Neural progenitor cell (in vitro differentiated cells): ENCODE measurements at regions not wholly inside any gene's neighbourhood (a gene's known extent, or its start where the extent isn't known, plus 50 kb on each side); places are given as distances from the start of the nearest gene placed in this dataset.

ENCODE experiments used
- DNase-seq: peaks from one replicate; pipeline ENCODE4 v3.0.0-alpha.2; 2016; ENCODE audit warnings: low spot score
- H2AFZ ChIP-seq: fragments of 200-600 bp; sonication (generic); replicated peaks from 2 replicates; pipeline ENCODE4 v1.6.1; 2016; ENCODE audit warnings: antibody characterized with exemption
- H3F3A ChIP-seq: fragments of 200-600 bp; sonication (generic); 2 replicates; pipeline ENCODE4 v1.6.1; 2016; ENCODE audit warnings: antibody characterized with exemption, low read depth
- H3K27ac ChIP-seq: fragments of 200-600 bp; sonication (generic); 2 replicates; pipeline ENCODE4 v1.5.1; 2016; ENCODE audit warnings: mild to moderate bottlenecking
- H3K27me3 ChIP-seq: fragments of 200-600 bp; sonication (generic); 2 replicates; pipeline ENCODE4 v1.6.1; 2016; ENCODE audit warnings: mild to moderate bottlenecking, moderate library complexity
- H3K36me3 ChIP-seq: fragments of 200-600 bp; sonication (generic); 2 replicates; pipeline ENCODE4 v1.5.1; 2016
- H3K4me1 ChIP-seq: fragments of 200-600 bp; sonication (generic); 2 replicates; pipeline ENCODE4 v1.6.1; 2016; ENCODE audit warnings: mixed run types
- H3K4me2 ChIP-seq: fragments of 200-600 bp; sonication (generic); 2 replicates; pipeline ENCODE4 v1.6.1; 2016
- H3K4me3 ChIP-seq: fragments of 200-600 bp; sonication (generic); 2 replicates; pipeline ENCODE4 v1.5.1; 2016
- H3K79me2 ChIP-seq: fragments of 200-600 bp; sonication (generic); 2 replicates; pipeline ENCODE4 v1.6.1; 2016; ENCODE audit warnings: low read depth
- H3K9ac ChIP-seq: fragments of 200-600 bp; sonication (generic); 2 replicates; pipeline ENCODE4 v1.6.1; 2016
- H3K9me3 ChIP-seq: fragments of 200-600 bp; sonication (generic); 2 replicates; pipeline ENCODE4 v1.5.1; 2016; ENCODE audit warnings: low read depth
- H4K20me1 ChIP-seq: fragments of 200-600 bp; sonication (generic); 2 replicates; pipeline ENCODE4 v1.6.1; 2016; ENCODE audit warnings: low read depth
- H3K27ac Mint-ChIP-seq: 3 replicates; pipeline ENCODE4 v1.8.0; 2021; ENCODE audit warnings: mixed read lengths
- H3K27me3 Mint-ChIP-seq: 2 replicates; pipeline ENCODE4 v1.8.0; 2022; ENCODE audit warnings: low read depth, mild to moderate bottlenecking, inconsistent platforms, moderate library complexity, mixed read lengths; ENCODE audit not compliant: insufficient read depth
- H3K36me3 Mint-ChIP-seq: 3 replicates; pipeline ENCODE4 v1.8.0; 2021; ENCODE audit warnings: mixed read lengths
- H3K4me1 Mint-ChIP-seq: 3 replicates; pipeline ENCODE4 v1.8.0; 2021; ENCODE audit warnings: mixed read lengths
- H3K4me3 Mint-ChIP-seq: 3 replicates; pipeline ENCODE4 v1.8.0; 2021; ENCODE audit warnings: mild to moderate bottlenecking, moderate library complexity, mixed read lengths
- H3K9me3 Mint-ChIP-seq: 3 replicates; pipeline ENCODE4 v1.8.0; 2020; ENCODE audit warnings: mixed read lengths
- CTCF ChIP-seq: fragments of 200-600 bp; sonication (generic); IDR thresholded peaks from 2 replicates; pipeline ENCODE4 v1.5.1; 2017; ENCODE audit warnings: antibody characterized with exemption, mild to moderate bottlenecking
- EZH2 ChIP-seq: fragments of 200-600 bp; sonication (generic); IDR thresholded peaks from 2 replicates; pipeline ENCODE4 v1.6.1; 2017; ENCODE audit warnings: antibody characterized with exemption, mild to moderate bottlenecking, moderate library complexity
- EZH2phosphoT487 ChIP-seq: fragments of 200-600 bp; sonication (generic); IDR thresholded peaks from 2 replicates; pipeline ENCODE4 v1.6.1; 2017; ENCODE audit warnings: antibody characterized with exemption

- H3K27me3 ChIP-seq: no peaks in the 10 kb centered on the region
- no peaks in the 10 kb centered on the region for H4K20me1 ChIP-seq
- H3K4me2 ChIP-seq: no peak overlapping the region
- Mint-ChIP-seq H3K4me3 (no peak overlapping the region), H3K27ac (peak overlapping the region; percentile 99), H3K27me3 (peaks cover 4% of the 10 kb centered on the region), H3K4me1 (peaks cover 81% of the 10 kb centered on the region), H3K36me3 (peaks cover 2% of the 10 kb centered on the region), H3K9me3 (no peaks in the 10 kb centered on the region)
- H3K36me3 ChIP-seq: no peaks in the 10 kb centered on the region
- no peak overlapping the region for H3K9ac ChIP-seq
- peaks cover 68% of the 10 kb centered on the region for H3K4me1 ChIP-seq
- H3K4me3 ChIP-seq: no peak overlapping the region
- no peaks in the 10 kb centered on the region for H3K9me3 ChIP-seq
- peak overlapping the region; percentile 8 for H3K27ac ChIP-seq
- H3K79me2 ChIP-seq: no peaks in the 10 kb centered on the region
- H2AFZ ChIP-seq: no peak overlapping the region
- H3F3A ChIP-seq: peaks cover 33% of the 10 kb centered on the region
- TF ChIP-seq CTCF (no peak), EZH2phosphoT487 (no peak), EZH2 (no peak)
- no peak for DNase-seq
Observed at GRCh38 chr6:113588646-113589045, 268.5 kb upstream of the MARCKS start.

GRCh38 chr6:113591896-113592827, 265.0 kb upstream of the MARCKS start:
- Histone ChIP-seq H3K9ac (no peak overlapping the region), H3K27me3 (no peaks in the 10 kb centered on the region), H3K4me3 (no peak overlapping the region), H4K20me1 (no peaks in the 10 kb centered on the region), H3K79me2 (no peaks in the 10 kb centered on the region), H3K36me3 (no peaks in the 10 kb centered on the region), H3K4me2 (peak overlapping the region; percentile 50), H3K4me1 (peaks cover 55% of the 10 kb centered on the region), H3K9me3 (no peaks in the 10 kb centered on the region), H2AFZ (no peak overlapping the region), H3F3A (peaks cover 24% of the 10 kb centered on the region), H3K27ac (peak overlapping the region; percentile 51)
- peak overlapping the region; percentile 2 for H3K4me3 Mint-ChIP-seq
- H3K4me1 Mint-ChIP-seq: peaks cover 79% of the 10 kb centered on the region
- peaks cover 5% of the 10 kb centered on the region for H3K9me3 Mint-ChIP-seq
- H3K36me3 Mint-ChIP-seq: peaks cover 4% of the 10 kb centered on the region
- peaks cover 4% of the 10 kb centered on the region for H3K27me3 Mint-ChIP-seq
- TF ChIP-seq EZH2phosphoT487: no peak
- TF ChIP-seq CTCF: no peak
- no peak for TF ChIP-seq EZH2
- H3K27ac Mint-ChIP-seq: peak overlapping the region; percentile 64
- DNase-seq: peak; percentile 60

GRCh38 chr6:113594726-113595125, 262.4 kb upstream of the MARCKS start:
- Histone ChIP-seq H3K9ac (no peak overlapping the region), H3F3A (peaks cover 12% of the 10 kb centered on the region), H3K4me2 (no peak overlapping the region), H3K79me2 (no peaks in the 10 kb centered on the region), H3K27ac (no peak overlapping the region), H4K20me1 (no peaks in the 10 kb centered on the region), H3K36me3 (no peaks in the 10 kb centered on the region), H3K4me3 (no peak overlapping the region), H3K4me1 (peaks cover 42% of the 10 kb centered on the region), H3K9me3 (no peaks in the 10 kb centered on the region), H2AFZ (no peak overlapping the region), H3K27me3 (no peaks in the 10 kb centered on the region)
- no peak for TF ChIP-seq CTCF
- no peak for TF ChIP-seq EZH2
- no peak for TF ChIP-seq EZH2phosphoT487
- Mint-ChIP-seq H3K36me3 (peaks cover 5% of the 10 kb centered on the region), H3K9me3 (peaks cover 6% of the 10 kb centered on the region), H3K4me1 (peaks cover 66% of the 10 kb centered on the region), H3K27ac (peak overlapping the region; percentile 77), H3K27me3 (peaks cover 4% of the 10 kb centered on the region), H3K4me3 (no peak overlapping the region)
- DNase-seq: no peak
